ENCODE measurements at regions not wholly inside any gene's neighbourhood (a gene's known extent, or its start where the extent isn't known, plus 50 kb on each side); places are given as distances from the start of the nearest gene placed in this dataset.

DNA sequence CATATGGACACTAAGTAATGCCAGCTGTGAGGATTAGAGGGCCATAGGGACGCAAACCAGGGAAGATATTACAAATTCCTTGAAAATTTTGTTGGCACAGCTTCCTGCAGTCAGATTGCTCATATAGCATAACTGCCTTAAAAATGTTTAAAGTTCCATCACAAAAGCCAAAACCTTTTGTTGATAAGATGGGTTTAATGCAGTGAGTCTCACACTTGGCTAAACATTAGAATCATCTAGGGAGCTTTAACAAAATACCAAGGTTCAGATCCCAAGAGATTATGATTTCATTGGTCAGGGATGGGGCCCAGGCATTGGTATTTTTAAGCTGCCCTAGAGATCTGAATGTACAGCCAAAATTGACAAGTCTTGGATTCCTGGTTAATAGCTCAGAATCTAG lies 376.5 kb upstream of the MAD2L1 start:
- Histone ChIP-seq H3K36me3 (ENCODE audit: control insufficient read depth, insufficient read depth, low read length) (no peaks in the 10 kb centered on the region), H3K9me3 (ENCODE audit: control insufficient read depth, low read length) (no peaks in the 10 kb centered on the region), H3K4me1 (ENCODE audit: control insufficient read depth, insufficient read depth, low read length) (no peaks in the 10 kb centered on the region), H3K4me3 (ENCODE audit: insufficient read depth, low read depth, low read length) (no peak overlapping the region), H3K27me3 (ENCODE audit: control insufficient read depth, insufficient read depth, low read length, poor library complexity, severe bottlenecking) (no peaks in the 10 kb centered on the region), H3K27ac (ENCODE audit: insufficient read depth, low read depth, low read length, poor library complexity, severe bottlenecking) (no peak overlapping the region)
- WGBS, 2 experiments, result 91 to 100% methylated on average over 1 of the region's 1 CpG

DNA sequence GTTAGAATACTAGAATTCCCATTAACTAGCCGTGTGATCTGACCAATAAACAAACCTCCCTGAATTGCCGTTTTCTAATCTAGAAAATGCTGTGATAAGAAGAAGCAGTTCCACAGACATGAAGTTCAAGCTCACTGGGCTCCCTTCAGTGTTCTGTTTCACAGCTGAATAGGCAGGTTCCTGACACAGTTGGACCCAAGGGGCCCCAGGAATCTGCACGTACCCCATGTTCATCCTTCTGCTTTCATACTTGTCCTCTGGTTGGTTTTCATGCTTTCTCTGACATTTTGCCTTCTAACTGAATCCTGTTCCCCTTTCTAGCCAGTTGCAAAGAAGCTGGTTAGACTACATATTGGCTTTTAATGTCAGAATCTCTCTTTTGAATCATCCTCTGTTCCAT lies 374.1 kb upstream of the MAD2L1 start:
- WGBS, 2 experiments, result 77 to 79% methylated on average over 3 of the region's 3 CpGs
- Histone ChIP-seq H3K27me3 (ENCODE audit: control insufficient read depth, insufficient read depth, low read length, poor library complexity, severe bottlenecking) (no peaks in the 10 kb centered on the region), H3K4me1 (ENCODE audit: control insufficient read depth, insufficient read depth, low read length) (no peaks in the 10 kb centered on the region), H3K27ac (ENCODE audit: insufficient read depth, low read depth, low read length, poor library complexity, severe bottlenecking) (no peak overlapping the region), H3K9me3 (ENCODE audit: control insufficient read depth, low read length) (no peaks in the 10 kb centered on the region), H3K36me3 (ENCODE audit: control insufficient read depth, insufficient read depth, low read length) (no peaks in the 10 kb centered on the region), H3K4me3 (ENCODE audit: insufficient read depth, low read depth, low read length) (no peak overlapping the region)

DNA sequence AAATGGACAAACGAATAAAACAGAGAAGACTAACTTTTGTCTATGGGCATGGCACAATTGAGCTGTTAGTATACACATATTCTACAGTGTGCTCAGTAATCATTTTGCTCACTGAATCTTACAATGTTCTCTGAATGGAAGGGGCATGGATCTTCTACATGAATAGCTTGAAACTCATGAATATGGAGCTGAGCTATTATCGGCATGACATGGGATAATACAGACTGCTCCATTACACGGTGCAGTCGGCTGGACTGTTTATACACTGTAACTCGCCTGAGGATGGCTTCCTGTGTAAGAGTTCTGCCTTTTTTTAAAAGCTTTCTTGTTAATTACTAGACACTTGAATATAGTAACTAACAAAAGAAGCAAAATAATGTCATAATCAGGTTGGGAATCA lies 368.5 kb upstream of the MAD2L1 start:
- no peak overlapping the region for H3K27ac ChIP-seq (ENCODE audit: insufficient read depth, low read depth, low read length, poor library complexity, severe bottlenecking)
- WGBS, 2 experiments, result 95 to 98% methylated on average over 5 of the region's 5 CpGs
- H3K4me3 ChIP-seq (ENCODE audit: insufficient read depth, low read depth, low read length), result no peak overlapping the region
- H3K36me3 ChIP-seq (ENCODE audit: control insufficient read depth, insufficient read depth, low read length), result no peaks in the 10 kb centered on the region
- H3K4me1 ChIP-seq (ENCODE audit: control insufficient read depth, insufficient read depth, low read length), result no peaks in the 10 kb centered on the region
- H3K27me3 ChIP-seq (ENCODE audit: control insufficient read depth, insufficient read depth, low read length, poor library complexity, severe bottlenecking), result no peaks in the 10 kb centered on the region
- H3K9me3 ChIP-seq (ENCODE audit: control insufficient read depth, low read length), result no peaks in the 10 kb centered on the region

DNA sequence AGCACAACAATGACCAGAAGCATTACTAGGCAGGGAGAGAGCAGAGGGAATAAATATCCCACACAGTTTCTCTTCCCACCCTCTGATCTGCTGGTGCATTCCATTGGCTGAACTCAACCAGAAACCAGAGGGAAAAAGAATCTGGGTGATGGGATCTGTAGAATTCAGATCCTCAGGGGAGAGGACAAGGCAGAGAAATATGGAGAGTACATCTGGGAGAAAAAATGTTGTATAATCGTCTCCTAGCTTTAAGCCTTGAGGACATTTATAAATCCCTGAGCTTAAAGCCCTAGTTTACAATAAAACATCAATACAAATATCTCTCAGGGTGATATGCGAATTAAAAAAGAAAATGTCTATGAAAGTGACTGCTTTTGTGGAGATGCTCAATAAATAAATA lies 368.1 kb upstream of the MAD2L1 start:
- no peaks in the 10 kb centered on the region for H3K36me3 ChIP-seq (ENCODE audit: control insufficient read depth, insufficient read depth, low read length)
- no peak overlapping the region for H3K4me3 ChIP-seq (ENCODE audit: insufficient read depth, low read depth, low read length)
- H3K27me3 ChIP-seq (ENCODE audit: control insufficient read depth, insufficient read depth, low read length, poor library complexity, severe bottlenecking), result no peaks in the 10 kb centered on the region
- H3K27ac ChIP-seq (ENCODE audit: insufficient read depth, low read depth, low read length, poor library complexity, severe bottlenecking), result no peak overlapping the region
- no peaks in the 10 kb centered on the region for H3K4me1 ChIP-seq (ENCODE audit: control insufficient read depth, insufficient read depth, low read length)
- H3K9me3 ChIP-seq (ENCODE audit: control insufficient read depth, low read length), result no peaks in the 10 kb centered on the region
- WGBS, 2 experiments, result 80% methylated on average over 2 of the region's 2 CpGs; no CpG with 5 or more reads in 1 of the 2 experiments

DNA sequence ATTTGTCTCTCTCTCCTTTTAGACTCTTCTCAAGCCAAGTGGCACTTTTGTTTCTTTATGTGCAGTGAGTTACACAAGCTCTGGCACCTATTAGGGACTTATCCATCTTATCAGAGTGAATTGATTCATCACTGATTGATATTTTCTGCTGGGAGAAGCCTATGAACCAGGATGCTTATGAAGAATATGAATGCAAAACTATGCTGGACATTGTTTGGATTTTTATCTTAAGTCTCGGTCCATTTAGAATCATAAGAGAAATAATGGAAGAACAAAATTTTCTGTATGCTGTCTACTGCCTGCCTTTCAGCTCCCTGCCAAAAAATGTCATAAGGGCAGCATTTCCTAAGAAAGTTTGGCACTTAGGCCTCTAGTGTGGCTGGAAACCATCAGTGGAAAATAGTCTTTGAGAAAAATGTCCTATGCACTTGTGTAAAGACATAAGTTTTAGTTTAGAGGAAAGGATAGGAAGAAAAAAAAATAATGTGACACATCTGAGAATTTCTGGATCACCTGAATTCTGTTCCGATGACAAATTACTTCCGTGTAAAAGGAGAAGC lies 365.7 kb upstream of the MAD2L1 start:
- WGBS, 2 experiments, result 87 to 92% methylated on average over 3 of the region's 3 CpGs
- H3K27me3 ChIP-seq (ENCODE audit: control insufficient read depth, insufficient read depth, low read length, poor library complexity, severe bottlenecking), result no peaks in the 10 kb centered on the region

DNA sequence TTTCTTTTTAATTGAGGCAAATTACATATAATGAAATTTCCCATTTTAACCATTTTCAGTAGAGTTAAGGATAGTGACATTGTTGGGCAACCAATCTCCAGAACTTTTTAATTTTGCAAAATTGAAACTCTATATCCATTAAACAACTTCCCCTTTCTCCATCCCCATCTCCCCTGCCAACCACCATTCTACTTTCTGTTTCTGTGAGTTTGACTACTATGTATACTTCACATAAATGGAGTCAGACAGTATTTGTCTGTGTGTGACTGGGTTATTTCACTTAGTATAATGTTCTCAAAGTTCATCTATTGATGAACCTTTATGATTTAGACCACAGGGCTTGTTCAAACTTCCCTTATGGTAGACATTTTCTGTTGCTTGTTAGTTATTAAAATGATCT lies 364.5 kb upstream of the MAD2L1 start:
- H3K4me1 ChIP-seq (ENCODE audit: control insufficient read depth, insufficient read depth, low read length), result no peaks in the 10 kb centered on the region
- no peaks in the 10 kb centered on the region for H3K9me3 ChIP-seq (ENCODE audit: control insufficient read depth, low read length)
- H3K27me3 ChIP-seq (ENCODE audit: control insufficient read depth, insufficient read depth, low read length, poor library complexity, severe bottlenecking), result no peaks in the 10 kb centered on the region
- H3K27ac ChIP-seq (ENCODE audit: insufficient read depth, low read depth, low read length, poor library complexity, severe bottlenecking), result no peak overlapping the region
- no peak overlapping the region for H3K4me3 ChIP-seq (ENCODE audit: insufficient read depth, low read depth, low read length)
- no peaks in the 10 kb centered on the region for H3K36me3 ChIP-seq (ENCODE audit: control insufficient read depth, insufficient read depth, low read length)

More for the DNA sequence above, 365.7 kb upstream of the MAD2L1 start:
- no peaks in the 10 kb centered on the region for H3K9me3 ChIP-seq (ENCODE audit: control insufficient read depth, low read length)
- no peaks in the 10 kb centered on the region for H3K4me1 ChIP-seq (ENCODE audit: control insufficient read depth, insufficient read depth, low read length)
- no peak overlapping the region for H3K27ac ChIP-seq (ENCODE audit: insufficient read depth, low read depth, low read length, poor library complexity, severe bottlenecking)
- H3K4me3 ChIP-seq (ENCODE audit: insufficient read depth, low read depth, low read length), result no peak overlapping the region
- no peaks in the 10 kb centered on the region for H3K36me3 ChIP-seq (ENCODE audit: control insufficient read depth, insufficient read depth, low read length)

DNA sequence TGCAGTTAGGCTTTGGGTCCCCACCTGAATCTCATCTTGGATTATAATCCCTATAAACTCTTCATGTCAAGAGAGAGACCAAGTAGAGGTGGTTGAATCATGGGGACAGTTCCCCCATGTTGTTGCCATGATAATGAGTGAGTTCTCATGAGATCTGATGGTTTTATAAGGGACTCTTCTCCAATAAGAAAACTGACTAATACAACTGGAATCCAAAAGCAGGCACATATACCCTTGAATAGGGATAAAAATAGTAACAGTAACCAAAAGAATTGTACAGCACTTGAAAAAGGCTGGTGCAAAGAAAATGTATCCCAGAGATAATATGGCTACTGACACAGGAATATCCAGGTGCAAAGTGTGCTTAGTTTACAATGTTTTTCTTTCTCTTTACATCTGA lies 351.5 kb upstream of the MAD2L1 start:
- Histone ChIP-seq H3K27me3 (ENCODE audit: control insufficient read depth, insufficient read depth, low read length, poor library complexity, severe bottlenecking) (no peaks in the 10 kb centered on the region), H3K4me1 (ENCODE audit: control insufficient read depth, insufficient read depth, low read length) (no peaks in the 10 kb centered on the region), H3K4me3 (ENCODE audit: insufficient read depth, low read depth, low read length) (no peak overlapping the region), H3K9me3 (ENCODE audit: control insufficient read depth, low read length) (no peaks in the 10 kb centered on the region), H3K36me3 (ENCODE audit: control insufficient read depth, insufficient read depth, low read length) (no peaks in the 10 kb centered on the region), H3K27ac (ENCODE audit: insufficient read depth, low read depth, low read length, poor library complexity, severe bottlenecking) (no peak overlapping the region)

DNA sequence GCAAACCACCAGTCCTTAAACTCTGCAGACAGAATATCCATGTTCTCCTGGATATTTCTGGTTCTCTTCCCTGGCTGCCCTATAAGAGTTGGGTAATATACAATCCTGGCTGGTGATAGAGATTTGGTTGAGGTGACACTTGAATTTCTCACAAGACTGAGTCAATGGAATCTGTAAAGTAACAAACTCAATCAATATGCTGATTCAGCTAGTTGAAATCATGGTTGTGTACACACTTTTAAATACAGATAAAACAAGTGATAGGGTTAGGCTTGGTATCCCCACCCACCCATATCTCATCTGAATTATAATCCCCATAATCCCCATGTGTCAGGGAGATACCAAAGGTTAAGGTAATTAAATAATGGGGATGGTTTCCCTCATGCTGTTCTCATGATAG lies 349.2 kb upstream of the MAD2L1 start:
- Histone ChIP-seq H3K27me3 (ENCODE audit: control insufficient read depth, insufficient read depth, low read length, poor library complexity, severe bottlenecking) (no peaks in the 10 kb centered on the region), H3K4me3 (ENCODE audit: insufficient read depth, low read depth, low read length) (no peak overlapping the region), H3K4me1 (ENCODE audit: control insufficient read depth, insufficient read depth, low read length) (no peaks in the 10 kb centered on the region), H3K9me3 (ENCODE audit: control insufficient read depth, low read length) (no peaks in the 10 kb centered on the region), H3K36me3 (ENCODE audit: control insufficient read depth, insufficient read depth, low read length) (no peaks in the 10 kb centered on the region), H3K27ac (ENCODE audit: insufficient read depth, low read depth, low read length, poor library complexity, severe bottlenecking) (no peak overlapping the region)

DNA sequence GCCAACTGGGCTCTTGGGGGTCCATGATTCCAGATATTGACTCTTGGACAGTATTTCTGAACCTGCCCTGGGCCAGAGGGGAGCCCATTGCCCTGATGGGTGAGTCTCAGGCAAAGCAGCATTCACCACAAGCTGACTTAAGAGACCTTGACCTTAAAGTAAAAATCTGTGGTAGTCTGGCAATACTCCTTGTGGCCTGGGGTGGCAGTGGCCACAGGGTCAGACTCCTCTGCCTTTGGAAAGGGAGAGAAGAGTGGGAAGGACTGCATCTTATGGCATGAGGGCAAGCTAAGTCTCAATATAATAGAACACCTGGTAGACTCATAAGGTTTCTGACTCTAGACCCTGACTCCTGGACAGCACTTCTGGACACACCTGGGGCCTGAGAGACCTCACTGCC lies 340.3 kb upstream of the MAD2L1 start:
- Histone ChIP-seq H3K4me1 (ENCODE audit: control insufficient read depth, insufficient read depth, low read length) (no peaks in the 10 kb centered on the region), H3K9me3 (ENCODE audit: control insufficient read depth, low read length) (no peaks in the 10 kb centered on the region), H3K36me3 (ENCODE audit: control insufficient read depth, insufficient read depth, low read length) (no peaks in the 10 kb centered on the region), H3K27me3 (ENCODE audit: control insufficient read depth, insufficient read depth, low read length, poor library complexity, severe bottlenecking) (no peaks in the 10 kb centered on the region), H3K4me3 (ENCODE audit: insufficient read depth, low read depth, low read length) (no peak overlapping the region), H3K27ac (ENCODE audit: insufficient read depth, low read depth, low read length, poor library complexity, severe bottlenecking) (no peak overlapping the region)

DNA sequence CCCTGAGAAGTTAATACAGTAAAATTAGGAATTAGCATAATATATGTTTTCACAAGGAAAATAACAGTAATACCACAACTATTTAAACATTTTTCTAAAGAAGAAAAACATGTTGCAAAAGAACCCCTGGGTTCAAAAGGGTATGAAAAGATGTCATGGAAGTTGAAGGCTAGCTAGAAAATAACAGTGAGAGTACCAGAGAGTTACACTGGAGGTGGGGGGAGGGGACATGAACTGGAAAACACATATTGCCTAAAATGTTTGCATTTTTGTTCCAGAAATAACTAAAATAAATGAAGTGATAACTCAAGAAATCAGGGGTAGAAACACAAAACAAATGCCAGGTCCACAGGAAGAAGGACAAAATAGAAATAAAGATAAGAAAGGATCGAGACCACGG lies 336.6 kb upstream of the MAD2L1 start:
- Histone ChIP-seq H3K9me3 (ENCODE audit: control insufficient read depth, low read length) (no peaks in the 10 kb centered on the region), H3K27ac (ENCODE audit: insufficient read depth, low read depth, low read length, poor library complexity, severe bottlenecking) (no peak overlapping the region), H3K36me3 (ENCODE audit: control insufficient read depth, insufficient read depth, low read length) (no peaks in the 10 kb centered on the region), H3K27me3 (ENCODE audit: control insufficient read depth, insufficient read depth, low read length, poor library complexity, severe bottlenecking) (no peaks in the 10 kb centered on the region), H3K4me3 (ENCODE audit: insufficient read depth, low read depth, low read length) (no peak overlapping the region), H3K4me1 (ENCODE audit: control insufficient read depth, insufficient read depth, low read length) (no peaks in the 10 kb centered on the region)
- 95 to 100% methylated on average over 2 of the region's 2 CpGs for WGBS, 2 experiments

DNA sequence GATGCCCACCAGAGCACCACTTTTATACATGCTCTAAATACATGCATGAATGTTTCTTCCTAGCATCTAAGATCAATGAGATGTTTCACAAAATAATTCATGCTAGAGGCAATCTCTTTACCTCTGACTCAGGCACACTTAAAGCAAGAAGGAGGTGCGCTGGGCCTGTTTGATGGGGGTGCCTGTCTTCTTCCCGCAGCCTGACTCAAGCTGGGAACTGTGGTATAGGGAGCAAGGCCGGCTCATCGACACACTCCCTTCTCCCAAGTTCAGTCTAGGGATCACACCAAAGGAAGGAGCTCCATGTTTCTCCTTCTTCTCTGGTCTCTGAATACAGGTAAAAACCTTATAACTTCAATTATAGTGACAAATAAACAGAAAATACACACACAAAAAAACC lies 333.8 kb upstream of the MAD2L1 start:
- no peaks in the 10 kb centered on the region for H3K9me3 ChIP-seq (ENCODE audit: control insufficient read depth, low read length)
- H3K4me3 ChIP-seq (ENCODE audit: insufficient read depth, low read depth, low read length), result no peak overlapping the region
- no peaks in the 10 kb centered on the region for H3K36me3 ChIP-seq (ENCODE audit: control insufficient read depth, insufficient read depth, low read length)
- H3K4me1 ChIP-seq (ENCODE audit: control insufficient read depth, insufficient read depth, low read length), result no peaks in the 10 kb centered on the region
- no peaks in the 10 kb centered on the region for H3K27me3 ChIP-seq (ENCODE audit: control insufficient read depth, insufficient read depth, low read length, poor library complexity, severe bottlenecking)
- H3K27ac ChIP-seq (ENCODE audit: insufficient read depth, low read depth, low read length, poor library complexity, severe bottlenecking), result no peak overlapping the region
- WGBS, 2 experiments, result 94 to 95% methylated on average over 4 of the region's 4 CpGs

Measured in ectodermal cell (in vitro differentiated cells).